Stimulated activated naive B cell treated with anti-CD40 and anti-IgM and Interleukin-4, amounts not matched to agents 10 μg/mL and 1 μg/mL and 100 μg/mL, for 72 hours (primary cell): ENCODE measurements at regions not wholly inside any gene's neighbourhood (a gene's known extent, or its start where the extent isn't known, plus 50 kb on each side); places are given as distances from the start of the nearest gene placed in this dataset.
A peak's percentile ranks its signal among the peaks of the same experiment; 100 is the strongest.

Experiments
- ATAC-seq, 2 donors: fragments of 150-1000 bp; cut with Tn5 transposase; replicated peaks; 2 replicates each; pipeline ENCODE4 v1.10.0; 2021; ENCODE audit warnings: moderate library complexity in 1 of 2
- DNase-seq: peaks from one replicate; pipeline ENCODE4 v3.0.0; 2021
- H3K27ac Mint-ChIP-seq: one replicate; pipeline ENCODE4 v1.8.0; 2022; ENCODE audit warnings: mild to moderate bottlenecking, mixed read lengths
- H3K27me3 Mint-ChIP-seq, 2 donors: one replicate each; pipeline ENCODE4 v1.8.0; 2022; ENCODE audit warnings: mixed read lengths in 2 of 2
- H3K36me3 Mint-ChIP-seq, 2 donors: one replicate each; pipeline ENCODE4 v1.8.0; 2022; ENCODE audit warnings: mixed read lengths in 2 of 2, mild to moderate bottlenecking in 1 of 2
- H3K4me1 Mint-ChIP-seq, 2 donors: one replicate each; pipeline ENCODE4 v1.8.0; 2022; ENCODE audit warnings: mixed read lengths in 2 of 2, mild to moderate bottlenecking in 1 of 2
- H3K4me3 Mint-ChIP-seq, 2 donors: one replicate each; pipeline ENCODE4 v1.8.0; 2022; ENCODE audit warnings: mild to moderate bottlenecking in 2 of 2, mixed read lengths in 2 of 2, moderate library complexity in 1 of 2
- H3K9me3 Mint-ChIP-seq, 2 donors: one replicate each; pipeline ENCODE4 v1.8.0; 2022; ENCODE audit warnings: mixed read lengths in 2 of 2, mild to moderate bottlenecking in 1 of 2

- Mint-ChIP-seq H3K36me3 (no peaks in the 10 kb centered on the region), H3K27ac (no peak overlapping the region), H3K27me3 (peaks cover 9 to 12% of the 10 kb centered on the region in 2 donors), H3K4me1 (no peaks in the 10 kb centered on the region), H3K4me3 (no peak overlapping the region), H3K9me3 (peaks cover 0 to 2% of the 10 kb centered on the region in 2 donors)
- DNase-seq (no peak), ATAC-seq (no peak)
Observed at GRCh38 chr16:66228792-66229191, 137.7 kb upstream of the CDH5 start.

GRCh38 chr16:66227766-66228530 is 138.5 kb upstream of the CDH5 start:
- Mint-ChIP-seq H3K27me3 (peaks cover 9 to 12% of the 10 kb centered on the region in 2 donors), H3K4me3 (no peak overlapping the region), H3K4me1 (no peaks in the 10 kb centered on the region), H3K27ac (no peak overlapping the region), H3K36me3 (no peaks in the 10 kb centered on the region), H3K9me3 (no peaks in the 10 kb centered on the region)
- DNase-seq (no peak), ATAC-seq (no peak)

GRCh38 chr16:66226762-66227161 is 139.7 kb upstream of the CDH5 start:
- Mint-ChIP-seq H3K27me3 (peaks cover 7 to 9% of the 10 kb centered on the region in 2 donors), H3K36me3 (no peaks in the 10 kb centered on the region), H3K4me3 (no peak overlapping the region), H3K4me1 (no peaks in the 10 kb centered on the region), H3K27ac (no peak overlapping the region), H3K9me3 (no peaks in the 10 kb centered on the region)
- DNase-seq (no peak), ATAC-seq (no peak)

GRCh38 chr16:66225696-66226095 is 140.8 kb upstream of the CDH5 start:
- Mint-ChIP-seq H3K36me3 (no peaks in the 10 kb centered on the region), H3K27ac (no peak overlapping the region), H3K9me3 (no peaks in the 10 kb centered on the region), H3K4me3 (no peak overlapping the region), H3K27me3 (peaks cover 4 to 9% of the 10 kb centered on the region in 2 donors), H3K4me1 (no peaks in the 10 kb centered on the region)
- no peak for DNase-seq
- no peak for ATAC-seq

GRCh38 chr16:66224626-66225025 is 141.9 kb upstream of the CDH5 start:
- Mint-ChIP-seq H3K4me3 (no peak overlapping the region), H3K9me3 (no peaks in the 10 kb centered on the region), H3K27ac (no peak overlapping the region), H3K4me1 (no peaks in the 10 kb centered on the region), H3K27me3 (peaks cover 0 to 9% of the 10 kb centered on the region in 2 donors), H3K36me3 (no peaks in the 10 kb centered on the region)
- ATAC-seq (no peak), DNase-seq (no peak)

GRCh38 chr16:66224186-66224585 is 142.3 kb upstream of the CDH5 start:
- DNase-seq = no peak
- Mint-ChIP-seq H3K4me1 (no peaks in the 10 kb centered on the region), H3K27ac (no peak overlapping the region), H3K9me3 (no peaks in the 10 kb centered on the region), H3K27me3 (peaks cover 0 to 9% of the 10 kb centered on the region in 2 donors), H3K4me3 (no peak overlapping the region), H3K36me3 (no peaks in the 10 kb centered on the region)
- no peak for ATAC-seq

GRCh38 chr16:66223176-66223780 is 143.2 kb upstream of the CDH5 start:
- H3K9me3 Mint-ChIP-seq = no peaks in the 10 kb centered on the region
- H3K36me3 Mint-ChIP-seq = no peaks in the 10 kb centered on the region
- no peak overlapping the region for H3K4me3 Mint-ChIP-seq
- H3K27me3 Mint-ChIP-seq = peaks cover 0 to 9% of the 10 kb centered on the region in 2 donors
- H3K27ac Mint-ChIP-seq = no peak overlapping the region
- no peaks in the 10 kb centered on the region for H3K4me1 Mint-ChIP-seq
- DNase-seq = no peak
- ATAC-seq = no peak

GRCh38 chr16:66222756-66223155 is 143.7 kb upstream of the CDH5 start:
- Mint-ChIP-seq H3K4me3 (no peak overlapping the region), H3K9me3 (no peaks in the 10 kb centered on the region), H3K4me1 (no peaks in the 10 kb centered on the region), H3K36me3 (no peaks in the 10 kb centered on the region), H3K27ac (no peak overlapping the region), H3K27me3 (peaks cover 0 to 9% of the 10 kb centered on the region in 2 donors)
- ATAC-seq (no peak), DNase-seq (no peak)

- Mint-ChIP-seq H3K27ac (no peak overlapping the region), H3K4me1 (no peaks in the 10 kb centered on the region)
Observed at GRCh38 chr16:66220702-66221101, 145.8 kb upstream of the CDH5 start.

GRCh38 chr16:66219491-66219890 is 147.0 kb upstream of the CDH5 start:
- ATAC-seq (no peak), DNase-seq (no peak)
- Mint-ChIP-seq H3K36me3 (no peaks in the 10 kb centered on the region), H3K27me3 (peaks cover 0 to 7% of the 10 kb centered on the region in 2 donors), H3K4me3 (no peak overlapping the region), H3K9me3 (no peaks in the 10 kb centered on the region), H3K27ac (no peak overlapping the region), H3K4me1 (no peaks in the 10 kb centered on the region)

More at GRCh38 chr16:66220702-66221101, 145.8 kb upstream of the CDH5 start:
- Mint-ChIP-seq H3K27me3 (peaks cover 0 to 7% of the 10 kb centered on the region in 2 donors), H3K9me3 (no peaks in the 10 kb centered on the region), H3K4me3 (no peak overlapping the region), H3K36me3 (no peaks in the 10 kb centered on the region)
- DNase-seq = no peak
- no peak for ATAC-seq

GRCh38 chr16:66212428-66212827 is 154.1 kb upstream of the CDH5 start:
- H3K36me3 Mint-ChIP-seq = no peaks in the 10 kb centered on the region
- H3K4me3 Mint-ChIP-seq = no peak overlapping the region
- no peaks in the 10 kb centered on the region for H3K9me3 Mint-ChIP-seq
- no peak for DNase-seq
- no peak overlapping the region for H3K27ac Mint-ChIP-seq
- H3K4me1 Mint-ChIP-seq = no peaks in the 10 kb centered on the region
- no peak for ATAC-seq
- peaks cover 6 to 16% of the 10 kb centered on the region in 2 donors for H3K27me3 Mint-ChIP-seq

GRCh38 chr16:66211651-66212050 is 154.8 kb upstream of the CDH5 start:
- ATAC-seq (no peak), DNase-seq (no peak)
- Mint-ChIP-seq H3K36me3 (no peaks in the 10 kb centered on the region), H3K4me1 (no peaks in the 10 kb centered on the region), H3K9me3 (no peaks in the 10 kb centered on the region), H3K27me3 (peaks cover 6 to 16% of the 10 kb centered on the region in 2 donors), H3K27ac (no peak overlapping the region), H3K4me3 (no peak overlapping the region)

GRCh38 chr16:66207883-66208265 is 158.6 kb upstream of the CDH5 start:
- ATAC-seq (no peak), DNase-seq (no peak)
- Mint-ChIP-seq H3K27ac (peak overlapping the region; percentile 11), H3K4me1 (no peaks in the 10 kb centered on the region), H3K4me3 (no peak overlapping the region), H3K27me3 (peaks cover 10 to 14% of the 10 kb centered on the region in 2 donors), H3K36me3 (no peaks in the 10 kb centered on the region), H3K9me3 (no peaks in the 10 kb centered on the region)

GRCh38 chr16:66207139-66207882 is 159.2 kb upstream of the CDH5 start:
- Mint-ChIP-seq H3K4me3 (no peak overlapping the region), H3K27ac (no peak overlapping the region), H3K27me3 (peaks cover 10 to 14% of the 10 kb centered on the region in 2 donors), H3K9me3 (no peaks in the 10 kb centered on the region), H3K36me3 (no peaks in the 10 kb centered on the region), H3K4me1 (no peaks in the 10 kb centered on the region)
- DNase-seq (no peak), ATAC-seq (no peak)

GRCh38 chr16:66206363-66206762 is 160.1 kb upstream of the CDH5 start:
- Mint-ChIP-seq H3K36me3 (no peaks in the 10 kb centered on the region), H3K27ac (no peak overlapping the region), H3K4me1 (no peaks in the 10 kb centered on the region), H3K9me3 (no peaks in the 10 kb centered on the region), H3K4me3 (no peak overlapping the region), H3K27me3 (peaks cover 10 to 14% of the 10 kb centered on the region in 2 donors)
- DNase-seq (no peak), ATAC-seq (no peak)
